Activated CD4-positive, alpha-beta T cell treated with anti-CD3 and anti-CD28 coated beads, Interleukin-10, Interleukin-2, amounts not matched to agents 100 ng/mL and 50 ng/mL, durations not matched to agents 16 hours and 8 hours (primary cell): ENCODE measurements at regions not wholly inside any gene's neighbourhood (a gene's known extent, or its start where the extent isn't known, plus 50 kb on each side); places are given as distances from the start of the nearest gene placed in this dataset.

Source experiments
- DNase-seq: peaks from one replicate; pipeline ENCODE4 v3.0.0-alpha.2; 2020

GRCh38 chr5:144918371-144918770 lies 747.7 kb downstream of the KCTD16 start:
- DNase-seq = no peak

- no peak for DNase-seq
Measured at GRCh38 chr5:144915452-144915851, 744.8 kb downstream of the KCTD16 start.

- DNase-seq = no peak
Measured at GRCh38 chr5:144913661-144914060, 743.0 kb downstream of the KCTD16 start.

GRCh38 chr5:144896473-144896872 lies 725.8 kb downstream of the KCTD16 start:
- DNase-seq = no peak

GRCh38 chr5:144886668-144887067 lies 716.0 kb downstream of the KCTD16 start:
- DNase-seq = no peak

GRCh38 chr5:144882739-144883283 lies 712.1 kb downstream of the KCTD16 start:
- DNase-seq = no peak

GRCh38 chr5:144880513-144880912 lies 709.8 kb downstream of the KCTD16 start:
- DNase-seq = no peak

GRCh38 chr5:144876990-144877389 lies 706.3 kb downstream of the KCTD16 start:
- no peak for DNase-seq

GRCh38 chr5:144873076-144873475 lies 702.4 kb downstream of the KCTD16 start:
- DNase-seq = no peak

GRCh38 chr5:144864118-144864517 lies 693.4 kb downstream of the KCTD16 start:
- DNase-seq = no peak

- no peak for DNase-seq
Measured at GRCh38 chr5:144857454-144857853, 686.8 kb downstream of the KCTD16 start.

GRCh38 chr5:144844086-144844485 lies 673.4 kb downstream of the KCTD16 start:
- no peak for DNase-seq

GRCh38 chr5:144832416-144832815 lies 661.7 kb downstream of the KCTD16 start:
- DNase-seq = no peak

GRCh38 chr5:144831650-144832049 lies 661.0 kb downstream of the KCTD16 start:
- no peak for DNase-seq

GRCh38 chr5:144822503-144822902 lies 651.8 kb downstream of the KCTD16 start:
- no peak for DNase-seq

GRCh38 chr5:144820278-144820677 lies 649.6 kb downstream of the KCTD16 start:
- no peak for DNase-seq

- DNase-seq = no peak
Measured at GRCh38 chr5:144815131-144815530, 644.5 kb downstream of the KCTD16 start.

- DNase-seq = no peak
Measured at GRCh38 chr5:144812763-144813162, 642.1 kb downstream of the KCTD16 start.

GRCh38 chr5:144800169-144800568 lies 629.5 kb downstream of the KCTD16 start:
- no peak for DNase-seq

- DNase-seq = no peak
Measured at GRCh38 chr5:144798595-144798994, 627.9 kb downstream of the KCTD16 start.

GRCh38 chr5:144794922-144795321 lies 624.2 kb downstream of the KCTD16 start:
- no peak for DNase-seq

- no peak for DNase-seq
Measured at GRCh38 chr5:144788556-144788955, 617.9 kb downstream of the KCTD16 start.

GRCh38 chr5:144788046-144788445 lies 617.4 kb downstream of the KCTD16 start:
- DNase-seq = no peak

GRCh38 chr5:144779368-144779767 lies 608.7 kb downstream of the KCTD16 start:
- no peak for DNase-seq

- no peak for DNase-seq
Measured at GRCh38 chr5:144778561-144778960, 607.9 kb downstream of the KCTD16 start.

- DNase-seq = no peak
Measured at GRCh38 chr5:144774197-144774596, 603.5 kb downstream of the KCTD16 start.
